GM12878 (cell line): ENCODE measurements at regions not wholly inside any gene's neighbourhood (a gene's known extent, or its start where the extent isn't known, plus 50 kb on each side); places are given as distances from the start of the nearest gene placed in this dataset.

Source experiments
- ATAC-seq: fragments of 200-7000 bp; cut with Tn5 transposase; 3 replicates; pipeline ENCODE4 v1.9.1; 2020; ENCODE audit warnings: mild to moderate bottlenecking, moderate library complexity
- BruUV-seq: library from RNA; stranded (reverse); fragments of 400-500 nt; replicated peaks from 2 replicates; lab custom pipeline; 2021; lab: Mats Ljungman, UMichigan
- CTCF ChIA-PET: fragments of 300-600 bp; sonication (Branson Sonifier 250); formaldehyde crosslinking; extraction: SDS; loops from one replicate; lab custom pipeline; 2021; ENCODE audit warnings: inconsistent platforms; lab: Yijun Ruan, JAX
- POLR2A ChIA-PET: fragments of 350-600 bp; formaldehyde crosslinking; extraction: SDS; loops from one replicate; lab custom pipeline; 2021; ENCODE audit warnings: inconsistent platforms; lab: Charles Lee
- RAD21 ChIA-PET: fragments of 300-600 bp; sonication (Branson Sonifier 250); formaldehyde crosslinking; loops from one replicate; lab custom pipeline; 2023; ENCODE audit warnings: antibody characterized with exemption; ENCODE audit not compliant: unreplicated experiment; lab: Charles Lee
- SMC1A ChIA-PET: fragments of 300-600 bp; sonication (Branson Sonifier 250); formaldehyde crosslinking; loops from one replicate; lab custom pipeline; 2023; ENCODE audit not compliant: unreplicated experiment, uncharacterized antibody; lab: Charles Lee
- DNase-seq: peaks from one replicate; pipeline ENCODE4 v3.0.0-alpha.2; 2011; ENCODE audit warnings: low read depth, low spot score
- FAIRE-seq: peaks from 3 replicates; lab custom pipeline; 2011; peaks lifted over from hg19 to GRCh38; lab: Jason Lieb, UNC
- H2AFZ ChIP-seq: 2 replicates; pipeline ENCODE4 v1.6.0; 2011; ENCODE audit warnings: low read depth, low read length, control low read depth; ENCODE audit not compliant: control insufficient read depth
- H3K27ac ChIP-seq: 2 replicates; pipeline ENCODE4 v1.5.1; 2011; ENCODE audit warnings: control low read depth; ENCODE audit not compliant: control insufficient read depth, insufficient read depth
- H3K27me3 ChIP-seq, 2 experiments: replicated peaks in 1 of 2; 2 replicates each; pipeline versions ENCODE4 v1.6.0 to v1.6.1; 2011; ENCODE audit warnings: low read length in 1 of 2; ENCODE audit not compliant: control insufficient read depth in 2 of 2, insufficient read depth in 2 of 2
- H3K36me3 ChIP-seq, 2 experiments: 2 replicates each; pipeline ENCODE4 v1.5.1; 2011; ENCODE audit warnings: low read length in 1 of 2; ENCODE audit not compliant: control insufficient read depth in 2 of 2, insufficient read depth in 2 of 2
- H3K4me1 ChIP-seq: 2 replicates; pipeline ENCODE4 v1.6.1; 2011; ENCODE audit warnings: mild to moderate bottlenecking, low read length, moderate library complexity, mixed read lengths; ENCODE audit not compliant: control insufficient read depth, insufficient read depth
- H3K4me2 ChIP-seq: 2 replicates; pipeline ENCODE4 v1.6.0; 2011; ENCODE audit warnings: control low read depth; ENCODE audit not compliant: control insufficient read depth, insufficient read depth
- H3K4me3 ChIP-seq: fragments of 200-600 bp; sonication (generic); 2 replicates; pipeline ENCODE4 v1.5.1; 2016
- H3K79me2 ChIP-seq: 2 replicates; pipeline ENCODE4 v1.6.0; 2011; ENCODE audit warnings: low read length; ENCODE audit not compliant: control insufficient read depth, insufficient read depth
- H3K9ac ChIP-seq: 2 replicates; pipeline ENCODE4 v1.8.0; 2011; ENCODE audit warnings: low read length, control low read depth, mixed read lengths; ENCODE audit not compliant: control insufficient read depth, insufficient read depth
- H3K9me3 ChIP-seq: replicated peaks from 3 replicates; pipeline ENCODE4 v1.5.1; 2011; ENCODE audit warnings: mild to moderate bottlenecking, low read length; ENCODE audit not compliant: control insufficient read depth, insufficient read depth
- H4K20me1 ChIP-seq: 2 replicates; pipeline ENCODE4 v1.6.0; 2011; ENCODE audit not compliant: control insufficient read depth, insufficient read depth
- ATF2 ChIP-seq: IDR thresholded peaks from 2 replicates; pipeline ENCODE4 v1.6.1; 2012; ENCODE audit warnings: low read length, inconsistent platforms
- ATF3 ChIP-seq: IDR thresholded peaks from 2 replicates; pipeline ENCODE4 v1.6.1; 2011; ENCODE audit warnings: low read depth, mild to moderate bottlenecking, low read length, moderate library complexity, borderline replicate concordance; ENCODE audit errors: extremely low read depth
- BCL3 ChIP-seq: IDR thresholded peaks from 2 replicates; pipeline ENCODE4 v1.6.1; 2011; ENCODE audit warnings: borderline replicate concordance, low read depth, mild to moderate bottlenecking, moderate library complexity, low read length; ENCODE audit not compliant: insufficient read depth, poor library complexity, severe bottlenecking
- E2F4 ChIP-seq: IDR thresholded peaks from 2 replicates; pipeline ENCODE4 v1.6.1; 2012; ENCODE audit warnings: low read depth, low read length, improper control_type of control experiment
- POLR2A ChIP-seq: IDR thresholded peaks from 2 replicates; pipeline ENCODE4 v1.6.1; 2011; ENCODE audit warnings: low read depth, mild to moderate bottlenecking, low read length
- RCOR1 ChIP-seq: conservative IDR thresholded peaks from 2 replicates; pipeline ENCODE4 v1.6.1; 2012; ENCODE audit warnings: low read depth, low read length, improper control_type of control experiment
- STAT3 ChIP-seq: IDR thresholded peaks from 2 replicates; pipeline ENCODE4 v1.6.1; 2011; ENCODE audit warnings: low read depth, low read length, improper control_type of control experiment
- WGBS: methylation state at CpG from one replicate; pipeline ENCODE4 v1.1.6; 2016; ENCODE audit warnings: low lambda C conversion rate; ENCODE audit not compliant: insufficient replicate concordance, insufficient coverage; ENCODE audit errors: missing lambda C conversion rate; 5-methylcytosine and 5-hydroxymethylcytosine counted together
- in situ Hi-C: fragments of 300-500 bp; cut with MboI; formaldehyde crosslinking; loops from 9 replicates; pipeline ENCODE4 v1.14.3; 2018; ENCODE audit warnings: mixed read lengths
- intact Hi-C: fragments of 100-400 bp; cut with micrococcal nuclease; formaldehyde crosslinking; loops from one replicate; pipeline ENCODE4 v1.14.2; 2022; ENCODE audit not compliant: unreplicated experiment
- TF ChIP-seq, protein P1 (sequence below): fragments of 450-650 bp; IDR thresholded peaks from 2 replicates; pipeline ENCODE4 v1.6.1; 2017; ENCODE audit warnings: mild to moderate bottlenecking

DNA sequence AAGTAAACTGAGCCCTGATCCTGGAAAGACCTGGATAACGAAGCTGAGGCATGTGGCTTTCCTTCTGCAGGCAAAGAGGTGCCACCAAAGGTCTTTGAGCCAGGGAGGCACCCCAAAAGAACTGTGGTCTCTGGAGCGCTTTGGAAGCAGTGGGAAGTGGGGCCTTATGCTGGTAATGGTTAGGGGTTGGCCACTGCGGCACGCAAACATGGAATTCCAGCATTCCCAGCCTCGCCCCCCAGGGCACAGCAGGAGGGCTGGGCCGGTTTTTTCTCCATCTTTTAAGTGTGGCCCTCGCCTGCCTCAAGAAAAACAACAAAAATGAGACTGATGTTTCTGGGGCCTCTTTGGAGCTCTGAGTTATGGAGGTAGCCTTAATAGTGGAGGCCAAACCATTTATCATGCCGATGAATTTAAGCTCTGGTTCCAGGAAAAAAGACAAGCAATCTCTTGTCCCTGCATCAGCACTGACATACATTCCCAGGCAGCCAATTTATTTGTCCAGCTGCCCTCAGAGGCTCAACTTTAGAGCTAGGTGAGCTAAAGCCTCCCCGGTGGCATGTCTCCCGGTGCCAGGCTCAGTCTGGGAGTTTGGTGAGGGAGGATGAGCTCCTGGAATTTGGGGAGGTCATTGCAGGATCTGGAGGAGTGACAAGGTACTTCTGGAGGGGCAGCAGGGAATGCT lies 109.0 kb downstream of the TLE3 start (continued):
- no peak for TF ChIP-seq STAT3

- ChIA-PET CTCF (no interaction called here), SMC1A (no interaction called here)
- no TSS peak for BruUV-seq
- H3K36me3 ChIP-seq = no peaks in the 10 kb centered on the region
- no peak for TF ChIP-seq ATF3
- TF ChIP-seq RCOR1 = no peak
- TF ChIP-seq ATF2 = no peak
- TF ChIP-seq E2F4 = no peak
- TF ChIP-seq, protein P1, sequence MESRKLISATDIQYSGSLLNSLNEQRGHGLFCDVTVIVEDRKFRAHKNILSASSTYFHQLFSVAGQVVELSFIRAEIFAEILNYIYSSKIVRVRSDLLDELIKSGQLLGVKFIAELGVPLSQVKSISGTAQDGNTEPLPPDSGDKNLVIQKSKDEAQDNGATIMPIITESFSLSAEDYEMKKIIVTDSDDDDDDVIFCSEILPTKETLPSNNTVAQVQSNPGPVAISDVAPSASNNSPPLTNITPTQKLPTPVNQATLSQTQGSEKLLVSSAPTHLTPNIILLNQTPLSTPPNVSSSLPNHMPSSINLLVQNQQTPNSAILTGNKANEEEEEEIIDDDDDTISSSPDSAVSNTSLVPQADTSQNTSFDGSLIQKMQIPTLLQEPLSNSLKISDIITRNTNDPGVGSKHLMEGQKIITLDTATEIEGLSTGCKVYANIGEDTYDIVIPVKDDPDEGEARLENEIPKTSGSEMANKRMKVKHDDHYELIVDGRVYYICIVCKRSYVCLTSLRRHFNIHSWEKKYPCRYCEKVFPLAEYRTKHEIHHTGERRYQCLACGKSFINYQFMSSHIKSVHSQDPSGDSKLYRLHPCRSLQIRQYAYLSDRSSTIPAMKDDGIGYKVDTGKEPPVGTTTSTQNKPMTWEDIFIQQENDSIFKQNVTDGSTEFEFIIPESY = no peak
- no peak for TF ChIP-seq POLR2A
- TF ChIP-seq BCL3 = peak; percentile 86
- TF ChIP-seq, all 136 proteins: peak for 1
- H3K4me2 ChIP-seq = no peak overlapping the region
- no peak overlapping the region for H2AFZ ChIP-seq
- FAIRE-seq (no peak), DNase-seq (no peak), ATAC-seq (no peak)
- H3K27ac ChIP-seq = no peak overlapping the region
- H3K79me2 ChIP-seq = no peaks in the 10 kb centered on the region
- intact Hi-C loops = no loop called here
- H3K27me3 ChIP-seq = peaks cover 0 to 2% of the 10 kb centered on the region in 2 experiments; a peak in 2 of 4 replicates
- peaks cover 2% of the 10 kb centered on the region; the same call in 1 of the 3 replicates for H3K9me3 ChIP-seq
- ChIA-PET RAD21 (no interaction called here), POLR2A (no interaction called here)
- 88% methylated on average over 18 of the region's 20 CpGs for WGBS
- no peak overlapping the region for H3K9ac ChIP-seq
- peaks cover 24% of the 10 kb centered on the region for H3K4me1 ChIP-seq
- H3K4me3 ChIP-seq = no peak overlapping the region
- no peaks in the 10 kb centered on the region for H4K20me1 ChIP-seq
- in situ Hi-C loops = no loop called here
These were observed 106.9 kb downstream of the TLE3 start for GRCh38 chr15:69990566-69991421.
